ENCODE measurements at regions not wholly inside any gene's neighbourhood (a gene's known extent, or its start where the extent isn't known, plus 50 kb on each side); places are given as distances from the start of the nearest gene placed in this dataset.
A peak's percentile ranks its signal among the peaks of the same experiment; 100 is the strongest.

DNA sequence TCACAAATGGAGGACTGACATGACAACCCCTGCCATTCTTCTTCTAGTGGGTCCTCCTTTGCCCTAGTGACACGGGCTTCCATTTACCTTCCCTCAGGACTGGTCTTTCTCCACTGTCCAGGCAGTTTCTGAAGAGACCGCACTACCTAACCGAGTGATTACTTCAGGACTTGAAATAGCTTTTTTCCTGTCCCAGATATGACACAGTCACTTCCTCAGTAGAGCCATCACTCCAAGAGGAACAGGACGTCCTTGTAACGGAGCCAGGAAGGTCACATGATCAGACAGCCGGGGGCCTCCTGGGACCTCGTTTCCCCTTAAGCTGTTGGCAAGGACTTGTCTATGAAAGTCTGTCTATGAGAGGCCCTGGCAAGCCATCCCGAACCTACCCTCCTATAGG is 62.3 kb downstream of the FOS start:
- no peaks in the 10 kb centered on the region for H3K9me3 ChIP-seq
- intact Hi-C loops (cut with DNase I, micrococcal nuclease), result no loop called here
- peak in 2 of 3 donors; percentile 55 for DNase-seq
- TF ChIP-seq, protein P1, sequence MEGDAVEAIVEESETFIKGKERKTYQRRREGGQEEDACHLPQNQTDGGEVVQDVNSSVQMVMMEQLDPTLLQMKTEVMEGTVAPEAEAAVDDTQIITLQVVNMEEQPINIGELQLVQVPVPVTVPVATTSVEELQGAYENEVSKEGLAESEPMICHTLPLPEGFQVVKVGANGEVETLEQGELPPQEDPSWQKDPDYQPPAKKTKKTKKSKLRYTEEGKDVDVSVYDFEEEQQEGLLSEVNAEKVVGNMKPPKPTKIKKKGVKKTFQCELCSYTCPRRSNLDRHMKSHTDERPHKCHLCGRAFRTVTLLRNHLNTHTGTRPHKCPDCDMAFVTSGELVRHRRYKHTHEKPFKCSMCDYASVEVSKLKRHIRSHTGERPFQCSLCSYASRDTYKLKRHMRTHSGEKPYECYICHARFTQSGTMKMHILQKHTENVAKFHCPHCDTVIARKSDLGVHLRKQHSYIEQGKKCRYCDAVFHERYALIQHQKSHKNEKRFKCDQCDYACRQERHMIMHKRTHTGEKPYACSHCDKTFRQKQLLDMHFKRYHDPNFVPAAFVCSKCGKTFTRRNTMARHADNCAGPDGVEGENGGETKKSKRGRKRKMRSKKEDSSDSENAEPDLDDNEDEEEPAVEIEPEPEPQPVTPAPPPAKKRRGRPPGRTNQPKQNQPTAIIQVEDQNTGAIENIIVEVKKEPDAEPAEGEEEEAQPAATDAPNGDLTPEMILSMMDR (IDR thresholded peaks at IDR 0.05), result no peak
- ATAC-seq, result peak; percentile 54
- no peak overlapping the region for H3K4me3 ChIP-seq
- no peaks in the 10 kb centered on the region for H3K36me3 ChIP-seq (ENCODE audit: low read depth)
- no peaks in the 10 kb centered on the region for H3K4me1 ChIP-seq (ENCODE audit: low read depth)

DNA sequence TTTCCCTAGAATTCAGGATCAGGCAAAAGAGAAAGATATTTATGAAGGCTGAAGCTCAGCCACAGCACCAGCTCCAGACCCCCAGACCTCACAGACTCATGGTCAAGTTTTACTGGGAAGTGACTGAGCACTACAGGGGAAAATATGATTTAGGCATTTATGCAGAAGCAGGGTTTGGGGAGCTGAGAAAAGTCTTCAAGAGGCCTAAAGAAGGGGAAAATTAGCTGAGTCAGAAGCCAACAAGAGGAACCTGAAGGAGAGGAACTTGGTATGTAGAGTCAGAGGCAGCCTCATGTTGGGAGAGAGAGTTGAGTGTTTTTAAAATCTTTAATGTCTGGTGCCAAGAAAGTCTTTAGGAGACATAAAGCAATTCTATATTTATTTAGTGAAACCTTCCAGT is 63.0 kb downstream of the FOS start:
- no peak overlapping the region for H3K4me3 ChIP-seq
- H3K4me1 ChIP-seq (ENCODE audit: low read depth), result no peaks in the 10 kb centered on the region
- no peaks in the 10 kb centered on the region for H3K9me3 ChIP-seq
- no peak for DNase-seq
- TF ChIP-seq, protein P1 (IDR thresholded peaks at IDR 0.05), result no peak
- intact Hi-C loops (cut with DNase I, micrococcal nuclease), result no loop called here
- H3K36me3 ChIP-seq (ENCODE audit: low read depth), result no peaks in the 10 kb centered on the region
- ATAC-seq, result peak; percentile 49

GRCh38 chr14:75342762-75343599 is 64.4 kb downstream of the FOS start:
- TF ChIP-seq, protein P1 (IDR thresholded peaks at IDR 0.05), result no peak
- Histone ChIP-seq H3K4me3 (no peak overlapping the region), H3K4me1 (ENCODE audit: low read depth) (no peaks in the 10 kb centered on the region), H3K9me3 (no peaks in the 10 kb centered on the region), H3K36me3 (ENCODE audit: low read depth) (no peaks in the 10 kb centered on the region)
- intact Hi-C loops (cut with DNase I, micrococcal nuclease), result no loop called here
- ATAC-seq, result no peak
- no peak for DNase-seq

DNA sequence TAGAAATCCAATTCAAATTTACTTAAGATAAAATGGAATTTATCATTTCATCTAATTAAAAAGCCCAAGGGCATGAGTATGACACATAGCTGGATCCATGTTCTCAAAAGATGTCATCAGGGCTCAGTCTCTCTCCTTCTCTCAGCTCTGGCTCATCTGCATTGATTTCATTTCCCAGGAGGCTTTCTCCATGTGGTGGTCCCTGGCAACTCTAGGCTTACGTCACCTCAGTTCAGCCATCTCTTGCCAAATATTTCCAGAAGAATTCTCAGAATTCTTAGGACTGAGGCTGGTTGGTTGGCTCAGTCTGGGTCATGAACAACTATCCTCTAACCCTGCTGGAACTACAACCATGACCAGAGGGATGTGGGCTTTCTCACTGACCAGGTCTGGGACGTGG is 65.3 kb downstream of the FOS start:
- Histone ChIP-seq H3K9me3 (no peaks in the 10 kb centered on the region), H3K4me3 (no peak overlapping the region), H3K4me1 (ENCODE audit: low read depth) (no peaks in the 10 kb centered on the region), H3K36me3 (ENCODE audit: low read depth) (no peaks in the 10 kb centered on the region)
- ATAC-seq (no peak), DNase-seq (no peak)
- TF ChIP-seq, protein P1 (IDR thresholded peaks at IDR 0.05), result no peak
- intact Hi-C loops (cut with DNase I, micrococcal nuclease), result no loop called here

DNA sequence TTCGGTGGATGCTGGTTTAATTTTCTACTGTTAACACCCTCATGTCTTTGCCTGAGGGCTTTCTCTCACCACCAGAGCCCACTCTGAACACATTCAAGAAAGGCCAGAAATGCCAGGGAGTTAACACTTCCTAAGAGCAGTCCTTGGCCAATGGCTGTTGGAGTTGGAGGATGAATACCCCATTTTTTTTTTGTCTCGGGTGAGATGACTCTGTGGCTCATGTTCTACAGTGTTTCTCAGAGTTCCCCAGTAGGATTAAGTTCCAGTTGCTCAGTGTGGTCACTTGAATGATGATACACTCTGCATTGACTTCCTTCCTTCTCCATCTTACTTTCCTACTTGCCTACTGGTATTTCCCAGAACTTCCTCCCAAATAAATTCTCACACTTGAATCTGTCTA is 65.8 kb downstream of the FOS start:
- Histone ChIP-seq H3K4me1 (ENCODE audit: low read depth) (no peaks in the 10 kb centered on the region), H3K9me3 (no peaks in the 10 kb centered on the region), H3K4me3 (no peak overlapping the region), H3K36me3 (ENCODE audit: low read depth) (no peaks in the 10 kb centered on the region)
- no peak for DNase-seq
- ATAC-seq, result no peak
- TF ChIP-seq, protein P1 (IDR thresholded peaks at IDR 0.05), result no peak
- intact Hi-C loops (cut with DNase I, micrococcal nuclease), result no loop called here
